ENCODE measurements at regions not wholly inside any gene's neighbourhood (a gene's known extent, or its start where the extent isn't known, plus 50 kb on each side); places are given as distances from the start of the nearest gene placed in this dataset.

DNA sequence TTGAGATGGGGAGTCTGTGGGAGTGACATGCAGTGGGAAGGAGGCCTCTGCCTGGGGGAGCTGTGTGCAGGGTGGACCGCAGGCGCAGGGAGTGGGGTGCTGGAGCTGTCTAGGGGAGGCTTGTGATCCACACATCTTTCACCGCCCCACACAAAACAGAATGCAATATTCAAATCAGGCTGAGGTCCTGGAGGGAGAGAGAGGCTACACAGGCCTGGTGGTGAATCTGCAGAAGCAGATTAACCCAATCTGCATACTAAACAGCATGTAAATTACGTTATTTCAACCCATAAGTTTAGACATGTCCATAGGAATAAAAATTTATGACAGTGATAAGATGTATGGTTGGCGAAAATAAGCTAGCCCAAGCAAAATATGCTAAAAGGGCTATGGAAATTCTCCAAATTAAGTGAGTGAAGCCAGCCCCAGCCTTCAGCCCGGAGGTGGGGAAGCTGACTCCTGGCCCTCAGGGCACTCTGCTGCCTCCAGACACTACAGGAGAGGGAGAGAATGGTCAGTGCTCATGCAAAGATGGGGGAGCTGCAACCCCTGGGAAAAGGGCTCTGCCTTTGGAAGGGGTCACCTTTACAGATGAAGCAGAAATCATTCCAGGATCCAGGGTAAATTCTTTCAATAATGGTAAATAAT is 156.2 kb upstream of the CTTNBP2NL start:
- TF ChIP-seq POLR2AphosphoS5 (IDR thresholded peaks at IDR 0.05; ENCODE audit: low read depth, low read length): no peak
- TF ChIP-seq POU2F2 (IDR thresholded peaks at IDR 0.05; ENCODE audit: low read depth, low read length): no peak
- no peak for TF ChIP-seq POLR2A (IDR thresholded peaks at IDR 0.05; ENCODE audit: low read depth, low read length)
- no peak for TF ChIP-seq SPI1 (IDR thresholded peaks at IDR 0.05; ENCODE audit: low read depth, low read length)
- no peak for TF ChIP-seq TAF1 (IDR thresholded peaks at IDR 0.05; ENCODE audit: low read depth, low read length)
- TF ChIP-seq PAX5 (IDR thresholded peaks at IDR 0.05; ENCODE audit: insufficient read depth, low read length, severe bottlenecking): no peak
